H54 (cell line): ENCODE measurements at regions not wholly inside any gene's neighbourhood (a gene's known extent, or its start where the extent isn't known, plus 50 kb on each side); places are given as distances from the start of the nearest gene placed in this dataset.

ENCODE experiments used
- DNase-seq: peaks from one replicate; pipeline ENCODE4 v3.0.0; 2011; ENCODE audit warnings: low spot score, mixed read lengths; ENCODE audit not compliant: insufficient read length
- FAIRE-seq: peaks from 3 replicates; lab custom pipeline; 2011; peaks lifted over from hg19 to GRCh38; lab: Jason Lieb, UNC
- POLR2A ChIP-seq: IDR thresholded peaks from 2 replicates; pipeline ENCODE4 v1.6.1; 2011; ENCODE audit warnings: low read depth, mild to moderate bottlenecking, low read length

GRCh38 chr4:12173496-12173895 lies 744.8 kb upstream of the HS3ST1 start:
- TF ChIP-seq POLR2A = no peak
- no peak for DNase-seq
- no peak for FAIRE-seq

- DNase-seq = no peak
- TF ChIP-seq POLR2A = no peak
- no peak for FAIRE-seq
Measured at GRCh38 chr4:12172198-12172973, 743.7 kb upstream of the HS3ST1 start.

DNA sequence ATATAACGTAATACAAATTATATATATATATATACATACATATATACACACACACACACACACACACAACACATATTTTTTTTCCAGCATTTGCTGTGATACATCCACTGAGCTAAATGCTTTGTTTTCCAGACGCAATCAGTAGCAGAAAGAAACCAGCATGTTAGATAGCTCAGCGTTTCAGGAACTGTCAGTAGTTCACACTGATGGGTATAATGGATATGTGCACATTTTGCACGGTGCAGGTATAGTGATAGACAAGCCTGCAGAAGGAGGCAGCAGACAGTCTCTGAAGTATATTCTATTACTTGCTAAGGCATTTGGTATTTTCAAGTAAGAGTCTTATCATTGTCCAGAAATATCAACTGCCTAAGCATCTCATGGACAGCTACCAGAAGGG lies 741.6 kb upstream of the HS3ST1 start:
- DNase-seq (no peak), FAIRE-seq (no peak)
- TF ChIP-seq POLR2A = no peak

DNA sequence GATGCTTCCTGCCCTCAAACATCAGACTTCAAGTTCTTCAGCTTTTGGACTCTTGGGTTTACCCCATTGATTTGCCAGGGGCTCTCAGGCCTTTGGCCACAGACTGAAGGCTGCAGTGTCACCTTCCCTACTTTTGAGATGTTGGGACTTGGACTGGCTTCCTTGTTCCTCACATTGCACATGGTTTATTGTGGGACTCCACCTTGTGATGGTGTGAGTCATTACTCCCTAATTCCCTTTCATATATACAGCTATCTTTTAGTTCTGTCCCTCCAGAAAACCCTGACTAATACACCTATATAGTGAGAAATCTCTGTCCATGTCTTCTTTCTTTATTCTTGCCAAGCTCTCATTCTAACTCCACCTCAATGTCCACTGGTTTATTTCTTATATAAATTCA lies 736.9 kb upstream of the HS3ST1 start:
- TF ChIP-seq POLR2A = no peak
- no peak for FAIRE-seq
- no peak for DNase-seq

DNA sequence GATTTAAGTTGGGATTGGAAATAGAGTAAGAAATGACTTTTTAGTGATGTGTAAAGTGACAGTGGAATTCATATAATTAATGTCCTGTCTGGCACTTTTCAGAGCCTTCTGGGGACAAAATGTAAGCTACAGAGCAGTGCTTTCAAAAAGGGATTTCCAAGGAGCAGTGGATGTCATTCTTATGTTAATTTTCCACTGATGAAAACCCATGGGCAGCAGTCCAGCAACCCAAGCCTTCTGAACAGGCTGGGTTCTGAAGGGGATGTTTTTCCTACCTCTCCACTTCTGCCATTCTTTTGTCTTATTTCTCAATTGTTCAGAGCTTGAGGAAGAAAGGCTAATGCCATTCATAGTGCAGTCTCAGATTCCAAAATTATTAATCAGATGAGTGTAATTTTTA lies 717.6 kb upstream of the HS3ST1 start:
- FAIRE-seq (no peak), DNase-seq (no peak)
- no peak for TF ChIP-seq POLR2A

GRCh38 chr4:12145768-12146167 lies 717.1 kb upstream of the HS3ST1 start:
- TF ChIP-seq POLR2A = no peak
- no peak for DNase-seq
- no peak for FAIRE-seq

DNA sequence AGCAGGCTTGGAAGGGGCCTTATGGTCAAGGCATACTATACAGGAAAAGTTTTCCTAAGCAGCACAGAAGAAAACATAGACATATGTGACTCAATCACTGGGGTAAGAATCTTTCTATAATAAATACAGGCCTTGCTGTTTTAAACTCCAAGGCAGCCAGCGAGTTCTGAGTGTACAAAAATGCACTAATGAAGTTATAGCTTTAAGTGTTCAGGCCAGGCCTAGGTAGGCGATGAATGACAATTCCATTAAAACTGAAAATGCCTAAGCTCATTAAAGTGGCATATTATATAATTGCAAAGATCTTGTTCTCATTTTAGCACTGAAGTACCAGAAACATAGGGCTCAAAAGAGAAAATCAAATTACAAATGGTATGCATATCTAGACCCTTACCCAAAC lies 716.4 kb upstream of the HS3ST1 start:
- no peak for FAIRE-seq
- DNase-seq = no peak
- TF ChIP-seq POLR2A = no peak

- FAIRE-seq (no peak), DNase-seq (no peak)
- no peak for TF ChIP-seq POLR2A
Measured at GRCh38 chr4:12144051-12144450, 715.4 kb upstream of the HS3ST1 start.

GRCh38 chr4:12140864-12141263 lies 712.2 kb upstream of the HS3ST1 start:
- DNase-seq (no peak), FAIRE-seq (no peak)
- TF ChIP-seq POLR2A = no peak

DNA sequence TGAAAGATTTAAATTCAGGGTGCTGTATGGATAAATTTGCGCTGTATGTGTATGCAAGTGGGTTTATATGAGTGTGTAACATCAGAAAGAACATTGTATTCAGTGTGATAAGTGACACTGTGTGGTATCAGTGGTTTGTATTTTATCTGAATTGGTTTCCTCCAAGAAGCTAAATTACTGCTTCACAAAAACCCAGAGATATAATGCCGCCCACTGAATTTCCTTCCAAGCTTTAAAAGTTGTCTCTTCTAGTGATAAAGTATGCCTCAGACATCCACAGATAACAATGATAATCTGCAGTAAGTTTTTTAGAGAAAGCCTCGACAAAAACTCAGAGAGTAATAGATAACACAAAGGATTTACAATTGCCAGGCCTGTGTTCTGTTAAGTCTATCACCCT lies 710.6 kb upstream of the HS3ST1 start:
- TF ChIP-seq POLR2A = no peak
- DNase-seq (no peak), FAIRE-seq (no peak)

- DNase-seq (no peak), FAIRE-seq (no peak)
- no peak for TF ChIP-seq POLR2A
Measured at GRCh38 chr4:12138488-12138887, 709.8 kb upstream of the HS3ST1 start.

DNA sequence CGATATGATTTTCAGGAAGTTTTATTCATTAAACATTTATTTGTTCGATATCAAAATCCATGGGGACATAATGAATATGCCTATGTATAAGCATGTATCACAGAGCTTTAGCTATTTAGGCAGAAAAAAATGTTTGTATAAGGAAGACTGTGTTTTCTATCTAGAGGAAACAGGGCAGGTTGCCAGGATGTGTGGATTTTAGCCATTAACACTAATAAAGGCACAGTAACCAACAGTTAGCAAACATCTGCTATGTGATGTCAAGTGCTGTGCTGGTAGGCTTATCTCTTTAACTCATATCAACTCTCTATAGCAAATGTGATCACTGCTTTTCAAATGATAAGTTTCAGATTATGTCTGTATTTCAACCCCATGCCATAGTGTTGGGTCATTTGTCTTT lies 708.9 kb upstream of the HS3ST1 start:
- no peak for DNase-seq
- TF ChIP-seq POLR2A = no peak
- no peak for FAIRE-seq

GRCh38 chr4:12126474-12126873 lies 697.8 kb upstream of the HS3ST1 start:
- DNase-seq = no peak
- no peak for TF ChIP-seq POLR2A
- no peak for FAIRE-seq

DNA sequence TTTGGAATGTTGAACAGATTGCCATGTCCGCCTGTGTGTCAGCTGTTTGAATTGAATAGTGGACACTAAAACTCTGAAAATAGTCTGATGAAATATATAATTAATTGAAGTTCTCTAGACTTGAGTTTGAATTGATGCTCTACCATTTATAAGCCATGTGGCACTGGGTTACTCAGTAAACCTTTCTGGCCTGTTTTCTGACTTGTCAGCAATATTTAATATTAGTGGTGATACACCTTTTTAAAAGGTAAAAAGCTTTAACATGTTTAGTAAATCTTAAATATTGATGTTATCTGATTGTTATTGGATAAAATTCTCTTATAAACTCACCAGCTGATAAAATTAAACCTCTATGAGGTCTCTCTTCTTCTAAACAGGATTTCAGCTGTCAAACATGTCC lies 695.4 kb upstream of the HS3ST1 start:
- TF ChIP-seq POLR2A = no peak
- no peak for DNase-seq
- no peak for FAIRE-seq

DNA sequence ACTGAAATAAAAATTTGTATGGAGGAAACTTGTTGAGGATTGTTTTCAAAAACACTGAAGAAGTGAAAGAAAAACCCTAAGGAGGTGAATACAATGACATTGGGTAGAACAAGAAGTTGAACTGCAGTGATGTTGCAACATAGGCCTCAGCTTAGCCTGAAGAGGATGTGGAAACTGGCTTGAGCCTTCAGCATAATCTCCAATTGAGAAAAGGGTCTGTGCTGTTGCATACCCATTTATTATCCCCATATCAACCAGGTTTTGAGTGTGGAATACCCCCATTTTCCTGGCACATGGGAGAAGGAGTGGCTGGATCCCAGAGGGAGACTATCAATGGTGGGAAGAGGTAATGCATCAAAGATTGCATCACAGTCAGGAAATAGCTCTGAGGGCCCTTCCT lies 695.0 kb upstream of the HS3ST1 start:
- FAIRE-seq (no peak), DNase-seq (no peak)
- no peak for TF ChIP-seq POLR2A
